GM12891 (cell line): ENCODE measurements at regions not wholly inside any gene's neighbourhood (a gene's known extent, or its start where the extent isn't known, plus 50 kb on each side); places are given as distances from the start of the nearest gene placed in this dataset.

Source experiments
- POLR2A ChIP-seq: IDR thresholded peaks from 2 replicates; pipeline ENCODE4 v1.6.1; 2011; ENCODE audit warnings: low read depth, low read length, control low read depth
- POLR2AphosphoS5 ChIP-seq: IDR thresholded peaks from 2 replicates; pipeline ENCODE4 v1.6.1; 2011; ENCODE audit warnings: low read depth, low read length, control low read depth
- SPI1 ChIP-seq: IDR thresholded peaks from 2 replicates; pipeline ENCODE4 v1.6.1; 2011; ENCODE audit warnings: low read depth, low read length, control low read depth
- TAF1 ChIP-seq: IDR thresholded peaks from 2 replicates; pipeline ENCODE4 v1.6.1; 2011; ENCODE audit warnings: low read depth, low read length, control low read depth

DNA sequence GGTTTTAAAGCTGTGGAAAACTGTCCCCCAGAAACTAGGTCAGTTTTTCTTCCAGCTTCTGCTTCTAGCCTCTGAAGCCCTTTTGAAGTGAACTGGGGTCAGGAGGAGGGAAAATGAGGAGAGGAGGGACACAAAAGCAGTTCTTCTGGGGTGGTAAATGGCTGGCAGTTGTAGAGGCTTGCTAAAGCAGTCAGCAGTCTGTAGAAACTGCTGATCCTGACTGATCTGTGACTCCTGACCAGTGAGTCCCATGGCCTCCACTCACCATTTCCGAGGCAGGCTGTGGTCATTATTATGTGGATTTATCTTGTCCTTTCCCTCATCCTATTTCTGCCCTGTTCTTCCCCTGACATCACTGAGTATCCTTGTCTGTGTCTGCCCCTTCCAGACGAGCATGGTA lies 276.4 kb upstream of the ROPN1 start:
- TF ChIP-seq POLR2AphosphoS5 = no peak
- TF ChIP-seq POLR2A = no peak
- no peak for TF ChIP-seq TAF1
- no peak for TF ChIP-seq SPI1
